GM03348 (cell line): ENCODE measurements at regions not wholly inside any gene's neighbourhood (a gene's known extent, or its start where the extent isn't known, plus 50 kb on each side); places are given as distances from the start of the nearest gene placed in this dataset.

Experiments
- DNase-seq: peaks from one replicate; pipeline ENCODE4 v3.0.0; 2012; ENCODE audit warnings: low spot score

DNA sequence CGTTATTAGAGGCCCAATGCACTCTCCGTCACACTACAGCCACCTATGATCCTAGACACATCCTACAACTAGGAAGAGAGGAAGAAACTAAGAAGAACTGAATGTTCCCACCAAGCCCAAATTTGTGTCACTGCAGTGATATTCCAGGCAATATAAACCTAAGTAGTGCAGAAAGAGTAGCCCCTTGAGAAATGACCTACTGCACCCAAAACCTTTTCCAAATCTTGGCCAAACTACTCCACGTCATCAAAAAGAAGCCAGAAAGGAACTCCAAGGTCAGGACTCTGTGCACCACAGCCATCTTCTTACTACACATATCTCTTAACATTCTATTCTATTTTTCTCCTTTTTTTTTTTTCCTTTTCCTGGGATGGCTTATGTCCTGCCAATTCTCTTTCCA, 60.2 kb downstream of the ADAMTS1 start:
- DNase-seq, result no peak

DNA sequence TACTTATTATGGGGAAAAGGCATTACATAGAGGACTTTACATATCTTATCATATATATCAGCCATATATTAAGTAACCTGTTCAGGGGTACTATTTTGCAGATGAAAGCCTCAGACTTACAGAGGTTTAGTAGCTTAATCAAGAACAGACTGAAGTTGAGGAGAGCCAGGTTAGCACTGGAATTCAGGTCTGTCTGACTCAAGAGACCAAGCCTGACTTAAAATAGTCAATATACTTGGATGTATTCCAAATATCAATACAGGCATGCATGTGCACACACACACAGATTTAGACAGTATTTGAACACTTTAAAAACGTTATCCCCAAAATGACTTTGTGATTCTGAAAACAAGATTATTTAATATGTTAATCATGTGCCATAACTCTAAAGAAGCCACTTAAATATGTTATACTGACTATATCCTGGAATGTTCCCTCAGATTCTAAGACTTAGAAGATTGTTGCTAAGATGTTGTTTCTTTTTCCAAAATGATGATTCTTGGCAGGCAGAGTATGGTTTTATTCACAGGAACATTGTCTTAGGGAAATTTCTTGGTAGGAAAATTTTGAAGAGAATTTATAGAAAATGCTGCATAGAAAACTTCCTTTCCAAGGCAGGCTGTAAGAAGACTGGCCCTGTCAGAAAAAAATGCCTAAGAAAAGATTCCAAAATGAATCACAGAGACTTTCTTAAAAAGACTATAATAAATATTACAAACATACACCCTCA, 61.6 kb downstream of the ADAMTS1 start:
- no peak for DNase-seq

DNA sequence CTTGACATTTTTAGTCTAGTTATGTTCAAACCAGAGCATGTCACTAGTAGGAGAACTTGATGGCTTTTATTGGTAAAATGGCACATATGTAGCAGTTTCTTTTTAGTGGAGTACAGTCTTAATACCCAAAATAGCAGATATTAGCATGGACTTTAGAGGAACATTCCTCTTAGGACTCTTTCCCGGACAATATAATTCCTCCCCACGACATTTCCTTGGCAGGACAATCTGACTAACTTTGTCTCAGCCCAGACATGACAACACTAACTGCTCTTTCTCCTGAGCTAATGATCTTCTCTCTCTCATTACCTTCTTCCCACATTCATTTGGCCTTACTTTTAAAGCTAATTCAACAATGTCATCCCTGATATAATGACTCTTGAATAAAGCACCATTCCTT, 62.5 kb downstream of the ADAMTS1 start:
- DNase-seq, result no peak

DNA sequence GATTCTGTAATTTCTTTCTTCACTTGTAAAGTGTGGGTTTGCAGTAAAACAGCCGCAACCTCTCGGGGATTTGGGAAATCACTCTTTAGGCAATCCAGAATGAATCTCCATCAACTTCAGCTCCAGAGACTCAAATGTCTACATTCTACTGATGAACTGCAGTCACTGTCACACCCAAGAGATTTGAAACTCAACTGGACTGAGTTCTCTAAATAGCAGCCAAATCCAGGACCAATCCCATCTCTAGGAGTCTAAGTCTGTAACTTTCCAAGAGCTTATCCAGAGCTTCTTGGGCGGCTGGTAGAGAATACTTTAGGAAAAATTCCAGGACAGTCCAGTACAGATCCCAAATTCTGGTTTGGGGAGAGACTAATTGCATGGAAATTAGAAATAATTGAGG, 62.9 kb downstream of the ADAMTS1 start:
- no peak for DNase-seq

DNA sequence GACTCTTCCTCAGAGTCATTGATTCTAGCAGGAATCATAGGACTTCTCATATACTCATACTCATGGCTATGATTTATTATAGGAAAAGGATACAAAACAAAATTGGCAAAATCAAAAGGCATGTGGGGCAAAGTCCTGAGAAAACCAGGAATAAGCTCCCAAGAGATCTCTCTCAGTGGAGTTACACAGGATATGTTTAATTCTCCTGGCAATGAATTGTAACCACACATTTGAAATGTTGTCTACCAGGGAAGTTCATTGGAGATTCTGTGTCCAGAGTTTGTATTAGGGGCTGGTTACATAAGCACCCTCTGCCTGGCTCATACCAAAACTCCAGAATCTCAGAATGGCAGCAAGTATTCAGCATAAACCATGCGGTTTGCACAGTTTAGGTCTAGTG, 63.9 kb downstream of the ADAMTS1 start:
- DNase-seq, result no peak

DNA sequence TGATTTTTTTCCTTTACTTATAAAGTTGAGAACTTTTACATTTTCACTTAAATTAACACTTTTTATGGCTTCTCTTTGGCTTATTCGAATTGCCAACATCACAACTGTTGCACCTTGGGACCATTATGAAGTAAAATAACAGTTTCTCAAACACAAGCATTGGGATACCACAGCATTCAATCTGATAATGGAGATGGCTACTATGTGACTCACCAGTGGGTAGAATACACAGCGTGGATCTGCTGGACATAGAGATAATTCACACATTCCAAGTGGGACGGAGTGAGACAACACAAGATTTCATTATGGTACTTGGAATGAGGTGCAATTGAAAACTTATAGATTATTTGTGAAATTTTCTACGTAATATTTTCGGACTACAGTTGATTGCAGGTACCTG, 68.0 kb downstream of the ADAMTS1 start:
- no peak for DNase-seq

DNA sequence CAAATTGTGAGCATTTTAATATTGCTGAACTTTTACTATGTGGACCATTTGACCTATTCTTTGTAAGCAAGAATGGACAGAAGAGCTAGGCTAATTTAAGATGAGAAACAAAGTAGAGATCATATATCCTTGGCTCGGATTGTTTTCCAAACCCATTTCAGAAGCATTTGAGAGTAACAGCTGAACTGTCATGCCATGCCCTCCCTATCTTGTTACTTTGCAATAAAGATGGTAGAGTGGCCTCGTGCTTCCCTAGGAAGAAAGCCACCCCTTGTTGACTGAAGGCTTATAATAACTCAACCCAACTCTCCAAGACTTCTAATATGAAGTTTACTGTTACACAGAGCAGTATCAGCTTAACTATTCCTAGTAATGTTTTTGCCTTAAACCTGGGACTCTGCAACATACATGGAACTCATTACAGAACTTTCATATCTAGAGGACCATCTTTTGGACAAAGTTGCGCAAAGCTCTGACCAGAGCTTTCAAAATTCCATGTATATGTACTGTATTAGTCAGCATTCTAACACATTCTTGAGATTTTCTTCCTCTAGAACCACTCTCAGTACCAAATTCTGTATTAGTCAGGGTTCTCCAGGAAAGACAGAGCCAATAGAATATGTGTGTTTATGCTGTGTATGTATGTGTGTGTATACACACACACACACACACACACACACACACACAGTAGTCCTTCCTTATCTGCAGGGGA, 68.7 kb downstream of the ADAMTS1 start:
- DNase-seq, result peak; percentile 25

DNA sequence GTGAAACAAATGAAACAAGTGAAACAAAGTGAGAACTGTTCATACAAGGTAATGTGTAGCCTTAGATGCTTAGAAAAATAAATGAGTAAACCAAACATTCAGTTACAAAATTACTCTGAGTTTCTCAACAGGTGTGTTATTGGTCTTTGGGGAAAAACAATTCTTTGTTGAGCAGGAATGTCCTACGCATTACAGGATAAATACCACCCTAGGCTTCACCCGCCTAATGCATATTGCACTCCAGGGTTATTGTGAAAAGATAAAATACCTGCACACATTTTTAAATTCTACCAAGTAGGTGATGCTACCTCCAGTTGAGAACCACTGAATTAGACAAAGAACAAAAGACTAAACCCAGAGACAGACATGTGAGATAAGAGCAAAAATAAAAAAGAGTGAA, 72.2 kb downstream of the ADAMTS1 start:
- no peak for DNase-seq

DNA sequence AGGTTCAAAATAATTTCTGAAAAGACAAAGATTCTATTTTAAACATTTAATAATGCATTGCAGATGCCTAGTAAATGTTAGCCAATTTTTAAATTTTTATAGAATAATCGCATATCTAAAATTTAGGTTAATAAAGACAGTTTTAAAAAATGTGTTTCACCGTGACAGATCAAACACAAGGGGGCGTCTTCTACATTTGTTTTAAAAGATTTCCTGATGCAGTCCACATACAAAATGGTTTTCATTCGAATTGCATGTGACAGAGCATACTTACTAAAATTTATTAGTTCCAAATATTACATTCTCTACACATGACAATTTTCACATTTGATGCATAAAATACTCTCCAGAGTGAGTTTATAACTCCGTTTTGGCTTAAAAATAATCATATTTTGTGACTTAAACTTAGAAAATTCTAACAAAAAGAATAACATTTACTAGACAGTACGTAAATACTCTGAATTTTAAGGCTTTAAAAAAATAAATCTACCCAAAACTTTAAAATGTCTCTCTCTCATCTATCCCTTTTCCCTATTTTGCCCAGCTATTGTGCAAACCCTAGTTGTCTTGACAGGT, 75.5 kb downstream of the ADAMTS1 start:
- DNase-seq, result peak; percentile 53

DNA sequence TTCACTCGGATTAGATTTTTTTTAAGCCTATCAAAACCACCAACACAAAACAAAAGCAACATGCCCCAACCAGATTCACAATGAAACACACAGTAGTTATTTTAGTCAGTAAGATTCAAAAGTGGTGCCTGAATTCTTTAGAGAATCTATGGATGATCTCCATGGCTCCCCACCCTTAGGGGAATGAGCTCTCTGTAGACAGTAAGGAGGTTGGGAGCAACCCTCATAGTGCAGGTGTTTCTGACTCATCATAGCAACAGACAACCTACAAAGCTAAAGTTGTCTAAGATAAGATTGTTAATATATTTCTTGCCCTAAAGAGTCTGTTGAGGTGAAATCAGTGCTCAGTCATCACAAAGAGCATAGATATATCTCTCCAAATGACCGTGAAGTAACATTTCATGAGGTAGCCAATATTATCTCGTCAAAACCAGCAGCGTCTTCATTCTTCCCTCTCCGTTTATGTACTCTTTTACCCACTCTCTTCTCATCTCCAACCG, 78.3 kb downstream of the ADAMTS1 start:
- DNase-seq, result no peak

DNA sequence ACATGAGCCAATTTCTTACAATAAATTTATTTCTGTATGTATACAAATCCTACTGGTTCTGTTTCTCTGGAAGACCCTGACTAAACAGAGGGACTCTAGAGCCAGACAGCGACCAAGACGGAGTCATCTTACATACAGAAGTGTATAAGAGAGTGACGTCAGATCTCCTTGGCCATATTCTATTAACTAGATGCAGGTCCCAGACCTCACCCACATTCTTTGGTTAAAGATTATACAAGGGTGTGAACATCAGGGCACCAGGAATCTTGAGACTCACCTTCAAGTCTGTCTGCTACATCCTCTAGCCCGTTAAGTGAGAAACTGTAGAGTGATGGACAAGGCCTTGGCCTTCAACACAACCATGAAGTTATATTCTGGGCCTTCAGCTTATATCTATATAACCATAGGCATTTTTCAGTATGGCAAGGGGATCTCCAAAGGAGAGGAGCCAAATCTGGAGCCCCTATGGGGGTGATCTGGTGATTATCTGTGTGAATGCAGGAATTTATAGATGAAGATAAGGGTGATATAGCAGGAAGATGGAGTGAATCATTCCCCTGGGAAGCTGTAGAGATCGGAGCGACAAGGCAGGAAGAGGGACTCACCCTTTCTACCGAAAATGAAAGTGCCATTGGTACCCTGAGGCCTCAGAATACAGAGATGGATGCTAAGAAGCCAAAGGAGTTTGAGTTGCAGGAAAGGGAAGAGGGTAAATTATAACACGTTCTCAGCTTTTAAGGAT, 83.9 kb downstream of the ADAMTS1 start:
- no peak for DNase-seq

DNA sequence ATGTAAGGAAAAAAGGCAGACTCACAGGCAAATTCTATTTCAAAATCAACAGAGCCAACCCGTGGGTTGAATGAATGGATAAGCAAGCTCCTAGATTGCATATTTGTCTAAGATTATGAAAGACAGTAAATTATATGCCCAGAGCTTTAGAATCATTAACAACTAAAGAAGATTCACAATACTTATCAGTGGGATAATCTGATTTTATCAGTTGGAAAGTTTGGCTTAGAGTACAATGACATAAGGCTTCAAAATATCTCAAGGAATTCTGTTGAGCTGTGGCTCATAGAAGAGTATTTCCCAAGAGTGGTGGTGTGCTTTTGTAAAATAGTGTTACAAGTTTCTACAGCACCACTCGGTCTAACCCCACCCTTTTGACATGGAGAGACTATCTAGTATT, 85.5 kb downstream of the ADAMTS1 start:
- DNase-seq, result no peak

DNA sequence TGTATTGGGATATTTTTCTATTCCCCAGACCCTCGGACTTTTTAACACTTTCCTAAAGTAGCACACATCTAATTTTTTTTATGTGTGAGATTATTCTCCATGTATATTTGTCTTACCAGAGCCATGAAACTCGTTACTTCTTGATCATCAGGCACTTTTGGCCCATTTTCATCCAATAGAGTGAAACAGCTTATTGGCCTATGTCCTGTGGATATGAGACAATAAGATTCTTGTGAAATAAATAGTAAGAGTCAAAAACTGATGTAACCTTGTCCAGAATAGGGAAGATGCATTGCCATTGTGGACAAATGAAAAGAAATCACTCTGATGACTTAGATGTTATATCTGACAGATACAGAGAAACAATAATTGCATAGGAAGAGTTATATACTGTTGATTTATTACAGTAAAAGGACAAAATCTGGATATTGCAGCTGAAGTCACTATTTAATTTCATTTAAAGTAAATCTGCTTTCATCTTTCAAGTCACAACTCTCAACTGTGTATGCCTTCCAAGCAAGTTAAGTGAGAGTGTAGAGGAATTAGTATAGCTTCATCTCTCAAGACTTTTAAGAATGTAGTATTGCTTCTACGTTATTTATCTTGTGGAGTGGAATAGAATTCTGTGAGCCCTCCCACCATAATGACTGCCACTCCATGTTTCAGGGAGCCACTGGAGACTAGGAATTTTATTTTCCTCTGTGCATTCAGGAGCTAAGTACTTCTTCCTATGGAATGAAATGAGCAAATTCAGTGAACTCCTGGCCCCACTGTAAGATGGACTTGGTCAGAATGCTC, 86.9 kb downstream of the ADAMTS1 start:
- DNase-seq, result no peak

DNA sequence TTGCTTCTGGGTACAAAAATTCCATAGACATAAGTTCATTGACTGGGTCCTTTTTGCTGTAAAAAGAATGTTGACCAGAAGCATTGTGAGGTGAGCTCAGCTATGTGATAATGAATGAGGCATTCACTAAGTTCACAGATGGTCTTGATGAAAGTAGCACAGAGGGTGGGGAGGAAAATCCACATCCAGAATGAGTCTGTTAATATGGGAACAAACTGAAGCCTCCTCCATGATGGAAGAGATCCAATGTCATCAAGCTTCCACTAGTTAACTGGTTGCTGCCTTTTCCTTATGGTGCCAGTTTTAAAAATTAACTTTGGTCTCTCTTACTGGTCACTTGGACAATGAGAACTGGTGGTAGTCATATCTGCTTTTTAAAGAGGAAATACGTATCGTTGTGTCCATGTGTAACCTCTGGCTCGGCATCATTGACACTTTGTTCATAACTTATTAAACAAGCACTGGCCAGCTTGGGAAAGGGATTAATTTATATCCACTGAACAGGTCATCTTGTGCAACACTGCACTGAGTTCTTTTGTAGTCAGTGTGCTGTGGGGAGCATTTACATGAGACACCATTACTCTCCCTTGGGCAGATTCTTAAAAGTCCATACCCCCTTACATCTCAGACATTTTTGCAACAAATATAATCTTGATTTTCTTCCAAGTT, 88.6 kb downstream of the ADAMTS1 start:
- DNase-seq, result peak; percentile 46

DNA sequence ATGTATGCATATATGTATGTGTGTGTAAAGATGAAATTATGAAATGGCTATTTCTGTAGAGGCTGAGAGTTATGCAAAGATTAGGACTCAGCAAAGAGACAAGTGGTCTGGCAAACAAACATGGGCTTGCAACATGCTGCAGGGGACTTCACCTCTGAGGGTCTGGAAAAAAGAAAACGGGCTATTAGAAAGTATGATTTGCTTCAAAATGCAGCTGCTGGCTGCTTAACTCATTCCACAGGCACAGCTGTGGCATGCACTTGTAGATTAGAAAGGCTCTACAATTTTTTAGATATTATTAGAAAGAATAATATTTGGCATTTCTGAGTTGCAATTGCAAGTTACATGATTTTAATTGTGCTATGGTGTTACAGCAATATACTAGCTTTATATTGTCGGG, 90.4 kb downstream of the ADAMTS1 start:
- no peak for DNase-seq

DNA sequence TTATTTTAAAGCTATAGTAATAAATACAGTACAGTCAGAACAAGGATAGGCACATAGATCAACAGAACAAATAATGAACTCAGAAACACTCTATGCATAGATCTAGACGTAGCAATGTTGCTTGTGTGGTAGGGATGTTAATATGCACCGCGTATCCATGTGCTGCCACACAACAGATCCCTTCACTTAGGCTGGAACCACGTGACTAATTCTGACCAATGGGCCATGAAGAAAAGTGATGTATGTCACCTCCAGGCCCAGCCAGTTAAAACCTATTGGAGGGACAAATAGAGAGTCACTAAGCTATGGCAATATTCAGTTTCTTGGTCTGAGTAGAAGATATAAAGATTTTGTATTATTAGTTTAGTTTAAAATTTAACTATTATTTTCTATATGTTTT, 91.4 kb downstream of the ADAMTS1 start:
- DNase-seq, result no peak

DNA sequence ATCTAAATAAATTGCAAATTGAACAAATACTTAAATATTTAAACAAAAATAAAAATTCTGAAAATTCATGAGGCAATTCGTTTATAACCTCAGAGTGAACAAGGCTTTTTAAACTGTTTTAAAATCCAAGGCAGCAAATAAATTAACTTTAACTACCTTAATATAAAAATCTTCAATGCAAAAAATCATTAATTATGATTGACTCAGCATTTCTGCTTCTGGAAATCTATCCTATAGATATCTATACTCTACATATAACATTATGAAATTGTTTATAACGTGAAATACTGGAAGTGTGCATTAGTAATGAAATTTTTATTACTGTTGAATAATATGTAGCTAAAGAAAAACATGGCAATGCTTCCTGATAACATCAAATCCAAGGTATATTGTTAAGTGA, 92.4 kb downstream of the ADAMTS1 start:
- DNase-seq, result no peak

DNA sequence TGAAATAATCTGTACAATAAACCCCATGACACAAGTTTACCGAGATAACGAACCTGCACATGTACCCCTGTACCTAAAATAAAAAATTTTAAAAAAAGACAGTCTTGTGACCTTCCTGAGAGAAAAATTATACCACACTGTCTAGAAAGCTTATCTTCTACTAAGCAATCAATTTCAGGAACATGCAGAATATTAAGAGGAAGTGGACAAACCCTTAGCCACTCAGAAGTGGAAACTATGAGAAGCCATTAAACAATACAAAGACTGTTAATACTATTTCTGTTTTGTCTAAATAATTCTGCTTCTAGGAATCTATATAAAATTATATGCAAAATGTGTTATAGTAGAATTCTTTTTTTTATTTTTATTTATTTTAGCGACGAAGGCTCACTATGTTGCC, 93.9 kb downstream of the ADAMTS1 start:
- no peak for DNase-seq

DNA sequence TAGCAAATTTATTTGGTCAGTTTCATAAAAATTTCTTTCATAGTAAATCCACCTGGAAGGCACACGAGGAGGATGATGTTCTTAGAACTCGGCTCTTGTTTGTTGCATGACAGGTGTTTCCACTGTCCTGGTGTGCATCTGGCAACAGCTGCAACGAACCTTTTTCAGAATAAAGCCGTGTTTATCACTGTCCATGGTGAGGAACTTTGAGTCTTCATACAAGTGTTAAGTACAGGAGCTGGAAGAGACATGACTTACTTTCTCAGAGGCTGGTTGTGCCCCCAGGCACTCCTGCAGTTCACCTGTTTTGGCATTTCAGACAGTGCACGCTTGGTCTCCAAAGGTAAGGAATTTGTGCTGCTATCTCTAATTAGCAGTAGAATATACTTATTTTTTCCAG, 97.1 kb downstream of the ADAMTS1 start:
- DNase-seq, result no peak

DNA sequence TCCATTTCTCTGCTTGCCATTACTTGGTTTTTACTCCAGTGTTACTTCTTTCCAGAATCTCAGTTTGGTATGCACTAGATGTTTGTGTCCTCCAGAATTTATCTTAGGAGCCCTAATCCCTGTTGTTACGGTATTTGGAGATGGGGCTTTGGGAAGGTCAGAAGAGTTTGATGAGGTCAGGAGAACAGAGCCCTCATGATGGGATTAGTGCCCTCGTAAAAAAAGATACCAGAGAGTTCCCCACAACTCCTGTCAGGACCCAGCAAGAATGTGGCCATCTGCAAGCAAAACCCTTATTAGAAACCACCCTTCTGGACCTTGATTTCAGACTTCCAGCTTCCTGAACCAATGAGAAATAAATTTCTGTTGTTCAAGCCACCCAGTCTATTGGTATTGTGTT, 98.0 kb downstream of the ADAMTS1 start:
- no peak for DNase-seq

DNA sequence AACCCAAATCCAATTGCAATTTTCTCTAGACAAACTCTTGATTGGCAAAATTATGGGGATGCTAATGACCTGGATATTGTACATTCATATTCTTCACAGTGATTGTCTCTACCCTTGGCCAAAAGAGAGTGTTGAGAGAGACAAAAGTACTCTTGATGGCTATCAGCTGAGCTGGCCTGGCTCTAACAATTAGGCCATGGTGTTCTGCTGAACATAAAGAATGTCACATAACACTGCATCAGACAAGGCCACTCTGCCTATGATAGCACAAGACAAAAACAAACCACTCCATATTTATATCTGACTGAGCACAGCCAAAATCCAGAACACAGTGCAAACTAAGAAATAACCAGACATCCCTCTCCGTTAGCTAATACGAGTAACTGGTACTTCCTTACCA, 101.7 kb downstream of the ADAMTS1 start:
- no peak for DNase-seq
